Spleen (tissue), 11 donors: ENCODE measurements at regions not wholly inside any gene's neighbourhood (a gene's known extent, or its start where the extent isn't known, plus 50 kb on each side); places are given as distances from the start of the nearest gene placed in this dataset.
"Not testable (repeated sequence)": the region's sequence is repeated elsewhere in the genome, so short reads cannot be mapped to it uniquely, and the experiment has no call there.

Source experiments
- DNase-seq: peaks from one replicate; pipeline ENCODE4 v3.0.0-alpha.2; 2020
- H3K27ac ChIP-seq, 8 donors: fragments of 200-600 bp; sonication (generic) in 7 of 8; 1 replicate in 4 of 8; 2 replicates in 4 of 8; pipeline versions ENCODE4 v1.5.0 to v1.8.0; 2016 to 2021; ENCODE audit warnings: inconsistent platforms in 4 of 8, mild to moderate bottlenecking in 4 of 8, moderate library complexity in 1 of 8
- H3K27me3 ChIP-seq, 7 donors: fragments of 200-600 bp; sonication (generic) in 6 of 7; replicated peaks in 1 of 7; 1 replicate in 4 of 7; 2 replicates in 3 of 7; pipeline versions ENCODE4 v1.5.0 to v1.8.0; 2016 to 2021; ENCODE audit warnings: inconsistent platforms in 3 of 7, mild to moderate bottlenecking in 1 of 7
- H3K36me3 ChIP-seq, 6 donors: fragments of 200-600 bp; sonication (generic) in 5 of 6; 1 replicate in 4 of 6; 2 replicates in 2 of 6; pipeline versions ENCODE4 v1.5.0 to v1.8.0; 2016 to 2021; ENCODE audit warnings: inconsistent platforms in 2 of 6
- H3K4me1 ChIP-seq, 6 donors: fragments of 200-600 bp; sonication (generic) in 5 of 6; 1 replicate in 3 of 6; 2 replicates in 3 of 6; pipeline versions ENCODE4 v1.5.0 to v1.8.0; 2016 to 2021; ENCODE audit warnings: inconsistent platforms in 3 of 6
- H3K4me3 ChIP-seq, 8 donors: fragments of 200-600 bp; sonication (generic) in 7 of 8; 1 replicate in 4 of 8; 2 replicates in 4 of 8; pipeline versions ENCODE4 v1.5.0 to v1.8.0; 2016 to 2021; ENCODE audit warnings: inconsistent platforms in 4 of 8, mild to moderate bottlenecking in 4 of 8, moderate library complexity in 2 of 8
- H3K9me3 ChIP-seq, 8 donors: fragments of 200-600 bp; sonication (generic) in 7 of 8; 1 replicate in 4 of 8; 2 replicates in 4 of 8; pipeline versions ENCODE4 v1.5.0 to v1.8.0; 2016 to 2021; ENCODE audit warnings: inconsistent platforms in 4 of 8
- CTCF ChIP-seq, 11 experiments: fragments of 200-600 bp in 7 of 11; fragments of 450-650 bp in 4 of 11; sonication (generic) in 4 of 11; IDR thresholded peaks in 8 of 11; conservative IDR thresholded peaks in 3 of 11; 1 replicate in 7 of 11; 2 replicates in 4 of 11; pipeline versions ENCODE4 v1.4.0 to v1.8.0; 2016 to 2021; ENCODE audit warnings: antibody characterized with exemption in 11 of 11, inconsistent platforms in 4 of 11, mild to moderate bottlenecking in 1 of 11
- POLR2A ChIP-seq, 3 donors: fragments of 450-650 bp; IDR thresholded peaks; one replicate each; pipeline ENCODE4 v1.5.1; 2017; ENCODE audit warnings: antibody characterized with exemption in 3 of 3, mild to moderate bottlenecking in 1 of 3
- POLR2AphosphoS5 ChIP-seq, 3 donors: sonication (generic); formaldehyde crosslinking; IDR thresholded peaks; one replicate each; pipeline ENCODE4 v1.5.1; 2017; ENCODE audit warnings: antibody characterized with exemption in 3 of 3
- WGBS, 5 donors: extraction: QIAGEN DNeasy Blood & Tissue Kit in 3 of 5; methylation state at CpG; one replicate each; pipeline versions ENCODE4 v1.1.5 to v1.1.7; 2013 to 2018; 5-methylcytosine and 5-hydroxymethylcytosine counted together
- intact Hi-C: fragments of 100-400 bp; cut with DNase I; formaldehyde crosslinking; loops from one replicate; pipeline ENCODE4 v1.15.0; 2023; ENCODE audit warnings: low total_unique reads
- donor health status: healthy with polysubstance abuse.
- donor health status: DM: no; HTN: no; CAD: no; lungs with moderate emphysema.
- donor health status: DM: no; HTN: no; CAD: no.
- donor health status: Bipolar disorder and iron deficiency.
- donor health status: healthy.
- donor health status: DM: no; HTN: no; CAD: no.
- donor health status: DM: yes; HTN: yes; CAD: no.

- H3K9me3 ChIP-seq = peaks cover 0 to 15% (median under 1%) of the 10 kb centered on the region in 8 donors
- 78 to 91% (median 85%) methylated on average over 2 of the region's 2 CpGs for WGBS, 5 donors
- TF ChIP-seq CTCF (IDR thresholded peaks at IDR 0.05 in 8 of 11, conservative IDR thresholded peaks at IDR 0.05 in 3 of 11) (no peak), POLR2A (IDR thresholded peaks at IDR 0.05) (no peak), POLR2AphosphoS5 (IDR thresholded peaks at IDR 0.05) (no peak)
- no peak for DNase-seq
- no peaks in the 10 kb centered on the region for H3K4me1 ChIP-seq
- intact Hi-C loops = no loop called here
- H3K4me3 ChIP-seq = no peak overlapping the region
- no peaks in the 10 kb centered on the region for H3K36me3 ChIP-seq
- H3K27me3 ChIP-seq = no peaks in the 10 kb centered on the region
- no peak overlapping the region for H3K27ac ChIP-seq
These were observed 1646.0 kb downstream of the PCDH9 start for GRCh38 chr13:65584126-65584525.

- no peak overlapping the region for H3K27ac ChIP-seq
- H3K4me1 ChIP-seq = no peaks in the 10 kb centered on the region
- peaks cover 0 to 11% (median 0%) of the 10 kb centered on the region in 8 donors for H3K9me3 ChIP-seq
- intact Hi-C loops = no loop called here
- H3K36me3 ChIP-seq = no peaks in the 10 kb centered on the region
- H3K4me3 ChIP-seq = no peak overlapping the region
- no peak for TF ChIP-seq POLR2AphosphoS5 (IDR thresholded peaks at IDR 0.05)
- TF ChIP-seq CTCF (IDR thresholded peaks at IDR 0.05 in 8 of 11, conservative IDR thresholded peaks at IDR 0.05 in 3 of 11) = no peak
- TF ChIP-seq POLR2A (IDR thresholded peaks at IDR 0.05) = no peak
- DNase-seq = no peak
- H3K27me3 ChIP-seq = no peaks in the 10 kb centered on the region
These were observed 1648.0 kb downstream of the PCDH9 start for GRCh38 chr13:65582160-65582559.

- H3K9me3 ChIP-seq = peaks cover 0 to 13% (median 5%) of the 10 kb centered on the region in 8 donors
- H3K27me3 ChIP-seq, H3K4me1 ChIP-seq, DNase-seq, intact Hi-C loops, H3K36me3 ChIP-seq, H3K27ac ChIP-seq, H3K4me3 ChIP-seq: not testable (repeated sequence)
- 74 to 85% (median 80%) methylated on average over 4 to 5 of the region's 5 CpGs for WGBS, 5 donors
These were observed 1665.6 kb downstream of the PCDH9 start for GRCh38 chr13:65564561-65564960.

GRCh38 chr13:65562305-65562704 lies 1667.8 kb downstream of the PCDH9 start:
- H3K36me3 ChIP-seq = no peaks in the 10 kb centered on the region
- WGBS, 5 donors = 72 to 89% (median 83%) methylated on average over 3 of the region's 3 CpGs
- no peak overlapping the region for H3K27ac ChIP-seq
- no peak overlapping the region for H3K4me3 ChIP-seq
- intact Hi-C loops = no loop called here
- H3K9me3 ChIP-seq = peaks cover 0 to 15% (median 5%) of the 10 kb centered on the region in 8 donors
- H3K4me1 ChIP-seq = no peaks in the 10 kb centered on the region
- DNase-seq = no peak
- H3K27me3 ChIP-seq = no peaks in the 10 kb centered on the region
- no peak for TF ChIP-seq POLR2A (IDR thresholded peaks at IDR 0.05)
- TF ChIP-seq CTCF (IDR thresholded peaks at IDR 0.05 in 8 of 11, conservative IDR thresholded peaks at IDR 0.05 in 3 of 11) = no peak
- no peak for TF ChIP-seq POLR2AphosphoS5 (IDR thresholded peaks at IDR 0.05)

GRCh38 chr13:65560936-65561335 lies 1669.2 kb downstream of the PCDH9 start:
- Histone ChIP-seq H3K4me1 (no peaks in the 10 kb centered on the region), H3K27ac (no peak overlapping the region), H3K9me3 (peaks cover 0 to 15% (median 5%) of the 10 kb centered on the region in 8 donors), H3K4me3 (no peak overlapping the region), H3K27me3 (no peaks in the 10 kb centered on the region), H3K36me3 (no peaks in the 10 kb centered on the region)
- intact Hi-C loops = no loop called here
- WGBS, 5 donors = 74 to 91% (median 80%) methylated on average over 1 of the region's 1 CpG
- no peak for DNase-seq
- TF ChIP-seq CTCF (IDR thresholded peaks at IDR 0.05 in 8 of 11, conservative IDR thresholded peaks at IDR 0.05 in 3 of 11) = no peak
- TF ChIP-seq POLR2AphosphoS5 (IDR thresholded peaks at IDR 0.05) = no peak
- TF ChIP-seq POLR2A (IDR thresholded peaks at IDR 0.05) = no peak
